GM18505 (cell line): ENCODE measurements at regions not wholly inside any gene's neighbourhood (a gene's known extent, or its start where the extent isn't known, plus 50 kb on each side); places are given as distances from the start of the nearest gene placed in this dataset.
"Not testable (repeated sequence)": the region's sequence is repeated elsewhere in the genome, so short reads cannot be mapped to it uniquely, and the experiment has no call there.

Source experiments
- ATAC-seq: cut with Tn5 transposase; IDR thresholded peaks from one replicate; pipeline ENCODE4 v1.9.1; 2021; ENCODE audit not compliant: unreplicated experiment
- POLR2A ChIP-seq: IDR thresholded peaks from 4 replicates; pipeline ENCODE4 v1.6.1; 2011; ENCODE audit warnings: borderline replicate concordance; ENCODE audit not compliant: insufficient read depth, insufficient read length; ENCODE audit errors: extremely low read depth

GRCh38 chr7:68823996-68824780 lies 774.1 kb upstream of the AUTS2 start:
- no peak for TF ChIP-seq POLR2A
- ATAC-seq = no peak

GRCh38 chr7:68828575-68828974 lies 769.7 kb upstream of the AUTS2 start:
- no peak for ATAC-seq
- no peak for TF ChIP-seq POLR2A

GRCh38 chr7:68833422-68833821 lies 764.9 kb upstream of the AUTS2 start:
- TF ChIP-seq POLR2A = no peak
- ATAC-seq = no peak

- no peak for TF ChIP-seq POLR2A
- ATAC-seq = no peak
These were observed 759.3 kb upstream of the AUTS2 start for GRCh38 chr7:68839014-68839413.

GRCh38 chr7:68840991-68841390 lies 757.3 kb upstream of the AUTS2 start:
- no peak for ATAC-seq
- TF ChIP-seq POLR2A = no peak

- ATAC-seq = not testable (repeated sequence)
These were observed 754.3 kb upstream of the AUTS2 start for GRCh38 chr7:68843985-68844384.

- no peak for TF ChIP-seq POLR2A
- ATAC-seq = no peak
These were observed 751.4 kb upstream of the AUTS2 start for GRCh38 chr7:68846811-68847325.

- no peak for ATAC-seq
- no peak for TF ChIP-seq POLR2A
These were observed 745.0 kb upstream of the AUTS2 start for GRCh38 chr7:68853254-68853653.

GRCh38 chr7:68857571-68857970 lies 740.7 kb upstream of the AUTS2 start:
- TF ChIP-seq POLR2A = no peak
- no peak for ATAC-seq

GRCh38 chr7:68858497-68858896 lies 739.8 kb upstream of the AUTS2 start:
- no peak for TF ChIP-seq POLR2A
- no peak for ATAC-seq

GRCh38 chr7:68861171-68861570 lies 737.1 kb upstream of the AUTS2 start:
- ATAC-seq = no peak
- no peak for TF ChIP-seq POLR2A

- no peak for TF ChIP-seq POLR2A
These were observed 736.0 kb upstream of the AUTS2 start for GRCh38 chr7:68862261-68862660.

GRCh38 chr7:68862736-68863135 lies 735.5 kb upstream of the AUTS2 start:
- TF ChIP-seq POLR2A = no peak
- ATAC-seq = no peak

More at GRCh38 chr7:68862261-68862660, 736.0 kb upstream of the AUTS2 start:
- ATAC-seq = no peak

- ATAC-seq = no peak
These were observed 732.7 kb upstream of the AUTS2 start for GRCh38 chr7:68865351-68866199.

More at GRCh38 chr7:68865351-68866199, 732.7 kb upstream of the AUTS2 start:
- TF ChIP-seq POLR2A = no peak
